ENCODE measurements at regions not wholly inside any gene's neighbourhood (a gene's known extent, or its start where the extent isn't known, plus 50 kb on each side); places are given as distances from the start of the nearest gene placed in this dataset.
"Not testable (repeated sequence)": the region's sequence is repeated elsewhere in the genome, so short reads cannot be mapped to it uniquely, and the experiment has no call there.

DNA sequence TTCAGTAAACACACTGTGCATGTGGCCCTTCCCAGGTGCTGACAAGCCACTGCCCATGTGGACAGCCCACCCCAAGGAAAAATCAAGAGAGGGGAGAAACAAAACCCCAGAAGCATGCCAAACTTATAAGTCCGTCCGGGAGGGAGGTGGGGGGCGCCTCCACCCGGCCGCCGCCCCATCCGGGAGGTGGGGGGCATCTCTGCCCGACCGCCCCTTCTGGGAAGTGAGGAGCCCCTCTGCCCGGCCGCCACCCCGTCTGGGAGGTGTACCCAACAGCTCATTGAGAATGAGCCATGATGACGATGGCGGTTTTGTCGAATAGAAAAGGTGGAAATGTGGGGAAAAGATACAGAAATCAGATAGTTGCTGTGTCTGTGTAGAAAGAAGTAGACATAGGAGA lies 53.8 kb upstream of the C2CD4B start:
- DNase-seq (ENCODE audit: low read depth in 3 of 3, low spot score in 1 of 3), result no peak

DNA sequence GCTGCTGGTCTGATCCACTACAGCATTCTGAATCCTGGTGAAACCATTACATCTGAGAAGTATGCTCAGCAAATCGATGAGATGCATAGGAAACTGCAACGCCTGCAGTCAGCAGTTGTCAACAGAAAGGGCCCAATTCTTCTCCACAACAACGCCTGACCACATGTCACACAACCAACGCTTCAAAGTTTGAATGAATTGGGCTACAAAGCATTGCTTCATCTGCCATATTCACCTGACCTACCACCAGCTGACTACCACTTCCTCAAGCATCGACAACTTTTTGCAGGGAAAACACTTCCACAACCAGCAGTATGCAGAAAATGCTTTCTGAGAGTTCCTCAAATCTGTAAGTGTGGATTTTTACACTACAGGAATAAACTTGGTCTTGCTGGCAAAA lies 54.7 kb upstream of the C2CD4B start:
- no peak for DNase-seq (ENCODE audit: low read depth in 3 of 3, low spot score in 1 of 3)

DNA sequence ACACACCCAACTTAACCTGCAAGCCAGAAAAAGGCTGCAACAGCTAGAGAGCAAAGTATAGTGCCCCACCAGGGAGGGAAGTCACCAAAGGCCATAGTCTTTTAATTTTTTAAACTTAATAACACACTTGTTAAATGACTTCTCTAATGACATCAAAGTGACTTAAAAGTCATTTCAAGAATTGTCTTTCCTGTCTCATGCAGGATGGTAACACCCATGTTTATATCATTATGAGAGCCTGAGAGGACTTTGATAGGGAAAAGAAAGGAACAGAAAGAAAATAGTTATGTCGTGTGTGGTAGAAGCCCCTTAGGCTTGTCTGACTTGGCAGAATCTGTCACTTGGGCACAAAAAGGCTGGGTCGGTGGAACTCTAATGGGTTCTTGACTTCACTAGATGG lies 57.9 kb upstream of the C2CD4B start:
- no peak for DNase-seq (ENCODE audit: low read depth in 3 of 3, low spot score in 1 of 3)

DNA sequence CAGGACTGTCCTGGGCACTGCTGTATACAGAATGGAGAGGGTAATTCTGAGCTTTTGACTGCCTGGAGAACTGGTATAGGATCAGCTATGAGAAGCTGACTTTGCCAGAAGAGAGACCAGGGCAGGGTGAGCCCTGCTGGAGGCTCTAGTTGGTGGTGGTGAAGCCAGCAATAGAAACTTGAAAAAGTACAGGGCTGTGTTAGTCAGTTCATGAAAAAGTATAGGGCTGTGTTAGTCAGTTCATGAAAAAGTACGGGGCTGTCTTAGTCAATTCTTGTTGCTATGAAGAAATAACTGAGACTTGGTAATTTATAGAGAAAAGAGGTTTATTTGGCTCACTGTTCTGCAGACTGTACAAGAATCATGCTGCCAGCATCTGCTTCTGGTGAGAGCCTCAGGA lies 63.5 kb upstream of the C2CD4B start:
- DNase-seq (ENCODE audit: low read depth in 3 of 3, low spot score in 1 of 3), result no peak

DNA sequence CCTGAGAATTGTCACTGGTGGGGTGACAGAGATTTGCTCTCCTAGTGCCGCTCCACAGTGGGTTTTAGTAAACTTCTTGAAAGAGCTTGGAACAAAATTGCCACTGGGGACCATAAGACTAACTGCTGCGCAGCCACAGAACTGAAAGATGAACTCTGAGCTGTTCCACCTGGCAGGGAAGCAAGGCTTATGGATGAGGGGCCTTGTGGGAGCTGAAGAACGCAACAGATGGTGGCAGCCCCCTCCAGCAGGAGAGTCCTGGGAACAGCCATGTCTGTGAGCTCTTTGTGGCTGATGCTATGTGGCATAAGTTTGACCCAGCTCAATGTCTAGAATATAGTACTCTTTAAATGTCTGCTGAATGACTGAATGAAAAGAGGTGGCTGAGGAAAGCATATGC lies 66.8 kb upstream of the C2CD4B start:
- DNase-seq (ENCODE audit: low read depth in 3 of 3, low spot score in 1 of 3), result no peak

DNA sequence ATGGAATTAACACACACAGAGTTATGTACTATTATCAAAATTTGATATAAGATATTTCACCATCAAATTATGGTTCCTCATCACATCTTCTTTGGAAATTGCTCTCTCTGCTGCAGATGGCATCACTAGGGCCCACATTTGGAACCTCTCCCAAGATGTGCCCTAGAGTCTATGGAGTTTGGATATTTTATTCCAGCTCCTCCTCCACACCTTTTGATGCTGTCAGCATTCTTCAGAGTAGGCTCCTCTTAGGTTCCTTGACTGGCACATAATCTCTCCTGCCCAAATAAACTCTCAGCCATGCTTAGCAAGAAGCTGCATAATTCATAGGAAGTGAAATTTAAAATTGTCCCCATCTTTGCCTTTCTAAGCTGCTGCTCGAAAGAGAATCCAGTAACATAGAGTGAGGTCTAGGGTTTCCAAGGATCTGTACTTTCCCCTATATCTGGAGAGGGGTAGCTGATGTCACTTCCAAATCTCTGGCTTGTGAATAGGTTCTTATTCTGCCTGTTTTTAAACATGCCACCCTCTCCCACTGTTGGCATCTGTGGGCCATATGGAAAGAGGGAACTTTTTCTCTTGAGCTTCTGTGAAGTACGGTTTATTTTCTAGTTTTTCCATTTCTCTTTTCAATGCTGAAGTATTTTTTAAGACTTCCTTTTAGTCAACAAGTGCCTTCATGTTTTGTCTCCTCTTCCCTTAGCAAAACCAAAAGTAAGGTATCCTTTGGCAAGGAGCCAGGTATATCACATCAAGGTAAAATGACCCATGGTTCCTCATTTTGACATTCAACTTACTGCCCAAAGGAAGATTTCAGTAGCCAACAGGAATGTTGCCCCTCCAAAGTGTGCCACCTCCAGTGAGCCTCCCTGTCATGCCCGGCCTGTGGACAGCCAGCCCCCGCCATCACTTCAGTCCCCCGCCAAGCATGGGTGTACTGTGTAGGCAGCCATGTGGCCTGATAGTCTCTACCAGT lies 75.3 kb upstream of the C2CD4B start:
- no peak for DNase-seq (ENCODE audit: low read depth in 3 of 3, low spot score in 1 of 3)

DNA sequence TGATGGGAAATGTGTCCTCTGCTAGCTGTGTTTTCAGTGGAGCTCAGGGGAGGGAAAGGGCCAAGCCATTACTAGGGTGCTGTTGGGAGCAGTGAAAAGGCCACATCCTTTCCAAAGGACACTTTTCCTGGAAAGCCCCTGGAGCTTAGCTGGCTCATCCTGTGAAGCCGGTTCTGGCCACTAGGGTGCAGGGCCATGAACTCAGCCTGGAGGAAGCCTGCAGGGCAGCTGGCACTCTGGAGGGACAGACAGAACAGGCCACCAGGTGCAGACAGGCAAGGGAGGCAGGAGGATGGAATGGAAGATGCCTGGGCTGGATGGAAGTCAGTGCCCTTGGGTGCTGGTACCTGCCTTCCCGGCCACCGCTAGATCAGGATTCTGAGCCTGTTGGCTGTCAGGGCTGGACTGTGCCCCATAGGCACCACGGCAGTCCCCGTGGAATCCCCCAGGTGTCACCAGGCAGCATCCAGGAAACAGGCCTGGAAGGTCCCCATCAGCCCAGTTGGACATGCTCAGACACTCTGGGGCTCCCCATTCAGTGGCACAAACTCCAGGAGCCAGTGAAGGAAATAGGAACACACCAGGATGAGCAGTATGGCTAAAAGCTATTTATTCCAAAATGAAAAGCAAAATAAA lies 76.2 kb upstream of the C2CD4B start:
- no peak for DNase-seq (ENCODE audit: low read depth in 3 of 3, low spot score in 1 of 3)

DNA sequence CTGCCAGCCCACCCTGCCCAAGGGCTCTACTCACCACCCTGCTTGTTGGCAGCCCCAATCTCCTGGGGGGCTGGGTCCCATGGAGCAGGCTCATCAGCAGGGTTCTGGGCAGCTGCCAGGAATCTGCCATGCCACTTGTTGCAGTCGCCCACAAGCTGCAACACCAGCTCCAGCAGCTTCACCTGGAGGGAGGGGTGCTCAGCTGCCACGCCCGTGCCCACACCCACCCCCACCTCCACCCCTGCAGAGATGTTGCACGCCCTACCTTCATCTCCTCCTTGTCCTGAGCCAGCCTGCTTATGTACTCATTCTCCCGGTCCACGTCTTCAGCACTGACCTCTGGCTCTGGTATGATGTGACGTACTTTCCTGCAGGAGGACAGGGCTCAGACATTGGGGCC lies 77.9 kb upstream of the C2CD4B start:
- no peak for DNase-seq (ENCODE audit: low read depth in 3 of 3, low spot score in 1 of 3)

DNA sequence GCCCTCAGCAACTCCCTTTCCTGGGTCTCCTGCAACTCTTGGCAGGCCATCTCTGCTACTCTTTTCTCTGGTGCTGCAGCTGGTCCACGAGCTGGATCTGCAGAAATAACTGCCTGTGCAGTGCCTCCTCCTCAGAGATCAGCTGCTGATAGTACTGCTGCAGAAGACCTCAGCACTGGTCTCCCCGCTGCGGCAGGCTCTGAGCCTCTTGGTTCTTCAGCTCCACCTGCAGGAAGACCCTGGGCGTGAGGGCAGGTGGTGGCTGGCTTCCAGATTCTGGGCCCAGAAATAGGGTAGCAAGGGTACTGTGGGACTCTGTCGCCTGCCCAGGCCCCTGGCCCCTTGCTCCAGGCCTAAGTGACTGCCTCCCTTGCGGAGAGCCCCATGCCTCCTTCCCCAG lies 79.7 kb upstream of the C2CD4B start:
- no peak for DNase-seq (ENCODE audit: low read depth in 3 of 3, low spot score in 1 of 3)

DNA sequence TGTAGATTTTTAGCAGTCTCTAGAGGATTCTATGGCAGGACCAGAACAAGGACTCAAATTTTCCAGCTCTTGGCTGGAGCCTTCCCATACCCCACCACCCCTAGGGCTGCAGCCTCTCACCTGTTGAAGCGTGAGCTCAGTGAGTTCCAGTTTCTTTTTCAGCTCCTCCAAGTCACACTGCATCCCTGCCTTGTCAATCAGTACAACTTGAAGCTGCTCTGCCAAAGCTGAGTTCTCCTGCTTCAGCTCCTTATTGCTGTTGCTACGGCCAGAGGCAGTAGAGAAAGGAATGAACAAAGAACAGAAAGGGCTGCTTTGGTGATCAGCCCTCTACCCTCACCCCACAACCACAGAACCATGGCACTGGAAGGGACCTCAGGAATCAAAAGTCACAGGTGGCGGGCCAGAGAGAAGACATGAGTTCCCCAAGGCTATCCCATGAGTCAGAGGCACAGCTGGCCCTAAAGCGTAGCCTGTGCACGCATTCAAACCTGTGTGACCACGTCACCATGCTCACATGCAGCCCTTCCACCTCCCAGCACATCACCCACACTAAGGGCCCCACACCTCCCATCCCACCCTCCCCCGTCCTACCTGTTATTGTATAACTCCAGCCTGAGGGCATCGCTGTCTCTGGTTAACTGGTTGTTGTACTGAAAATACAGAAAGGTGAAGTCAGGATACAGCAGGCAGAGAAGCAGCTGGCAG lies 83.3 kb upstream of the C2CD4B start:
- no peak for DNase-seq (ENCODE audit: low read depth in 3 of 3, low spot score in 1 of 3)

DNA sequence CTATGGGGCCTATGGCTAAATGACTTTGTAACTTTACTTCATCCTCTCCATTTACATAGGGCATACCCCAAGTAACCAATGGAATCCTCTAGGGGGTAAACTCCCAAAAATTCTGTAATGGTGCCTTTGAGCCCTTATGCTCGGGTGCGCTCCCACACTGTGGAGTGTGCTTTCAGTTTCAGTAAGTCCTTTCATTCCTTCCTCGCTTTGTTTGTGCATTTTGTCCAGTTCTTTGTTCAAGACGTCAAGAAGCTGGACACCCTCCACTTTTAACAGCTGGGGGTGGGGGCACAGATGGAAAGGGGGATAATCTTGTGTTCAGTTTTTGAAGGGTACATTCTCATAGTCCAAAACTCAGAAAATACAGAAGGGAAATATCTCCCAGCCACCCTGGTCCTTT lies 84.4 kb upstream of the C2CD4B start:
- no peak for DNase-seq (ENCODE audit: low read depth in 3 of 3, low spot score in 1 of 3)

DNA sequence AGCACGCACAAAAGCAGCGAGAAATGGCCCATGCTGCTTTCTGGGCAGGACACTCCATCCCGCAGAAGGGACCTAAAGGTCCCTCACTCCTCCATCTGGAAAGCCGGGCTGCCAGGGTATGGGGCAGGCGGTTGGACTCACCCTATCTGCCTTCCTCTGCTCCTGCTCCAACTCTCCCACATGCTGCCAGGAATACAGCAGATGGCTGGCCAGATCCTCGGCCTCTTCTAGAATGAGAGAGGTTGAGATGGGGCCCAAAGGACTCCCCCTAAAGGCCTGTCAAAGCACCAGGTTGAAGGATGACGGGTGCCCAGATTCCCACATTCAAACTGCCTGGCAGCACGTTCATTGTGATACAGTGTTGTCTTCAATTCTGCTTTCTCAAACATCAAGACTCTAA lies 85.1 kb upstream of the C2CD4B start:
- no peak for DNase-seq (ENCODE audit: low read depth in 3 of 3, low spot score in 1 of 3)

DNA sequence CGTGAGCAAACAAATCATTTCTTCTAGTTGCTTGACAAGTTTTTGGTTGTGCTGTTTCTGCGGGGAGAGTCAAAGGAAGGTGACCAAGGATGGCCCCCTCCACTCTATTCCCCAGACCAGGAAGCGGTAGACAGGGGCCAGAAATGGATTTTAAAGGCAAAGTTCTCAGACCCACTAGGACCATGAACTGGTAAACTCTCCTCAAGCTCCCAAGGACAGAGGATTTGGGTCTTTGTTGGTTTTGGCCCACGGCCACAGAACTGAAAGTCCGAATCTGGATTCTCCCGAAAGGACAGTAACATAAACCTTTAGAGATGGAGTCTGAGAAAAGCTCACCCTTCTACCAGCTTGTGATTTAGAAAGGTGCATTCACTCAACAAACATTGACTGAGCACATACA lies 85.9 kb upstream of the C2CD4B start:
- no peak for DNase-seq (ENCODE audit: low read depth in 3 of 3, low spot score in 1 of 3)

DNA sequence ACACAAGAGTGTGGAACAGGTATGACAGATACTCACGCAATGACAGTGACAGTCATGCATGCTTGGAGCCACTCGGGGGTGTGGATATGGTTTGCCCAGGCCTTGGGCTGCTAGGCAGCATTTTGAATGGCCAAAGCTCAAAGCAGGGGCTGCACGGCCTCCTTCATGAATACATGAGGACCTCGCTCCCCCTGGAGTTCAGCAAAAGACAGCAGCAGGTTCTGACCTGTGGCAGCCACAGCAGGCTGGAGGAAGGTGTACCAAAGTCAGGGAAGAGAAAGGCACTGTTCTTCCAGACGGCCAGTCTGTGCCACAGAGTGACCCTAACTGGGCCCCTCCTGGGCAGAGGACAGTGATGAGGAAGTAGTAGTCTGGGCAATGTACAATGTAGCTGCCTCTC lies 88.2 kb upstream of the C2CD4B start:
- no peak for DNase-seq (ENCODE audit: low read depth in 3 of 3, low spot score in 1 of 3)

DNA sequence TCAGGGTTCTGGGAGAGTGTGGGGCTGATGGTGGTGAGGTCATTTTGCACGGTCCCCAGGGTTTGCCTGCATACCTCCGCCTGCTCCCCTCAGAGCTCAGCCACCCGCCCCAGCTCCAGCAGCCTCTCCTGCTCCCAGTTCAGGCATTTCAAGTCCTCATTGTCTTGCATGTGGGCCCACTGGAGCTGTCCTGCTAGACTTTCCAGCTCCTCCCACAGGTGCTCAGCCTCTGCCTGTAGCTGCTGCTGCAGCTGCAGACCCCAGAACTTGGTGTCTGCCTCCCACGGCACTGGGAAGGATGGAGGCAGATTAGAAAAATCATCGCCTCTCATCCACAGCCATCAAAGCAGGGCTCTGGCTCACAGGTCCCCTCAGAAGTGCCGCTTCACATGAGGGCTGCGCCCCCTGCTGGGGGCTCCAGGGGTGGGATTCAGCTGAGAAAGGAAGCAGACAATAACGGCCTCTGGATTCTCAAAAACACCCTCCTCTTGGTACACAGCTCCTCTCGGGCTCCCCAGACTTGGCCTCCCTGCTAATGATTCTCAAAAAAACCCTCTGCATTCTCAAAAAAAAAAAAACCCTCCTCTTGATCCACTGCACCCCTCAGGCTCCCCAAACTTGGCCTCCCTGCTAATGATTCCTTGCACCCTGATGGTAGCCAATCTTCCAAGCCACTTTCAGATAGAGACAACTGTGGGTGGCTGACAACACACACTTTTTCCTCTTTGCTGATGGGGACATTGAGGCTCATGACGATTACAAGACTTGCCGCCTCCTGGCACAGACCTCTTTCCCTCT lies 89.3 kb upstream of the C2CD4B start:
- peak; percentile 9 to 60 (median 12) for DNase-seq (ENCODE audit: low read depth in 3 of 3, low spot score in 1 of 3)

DNA sequence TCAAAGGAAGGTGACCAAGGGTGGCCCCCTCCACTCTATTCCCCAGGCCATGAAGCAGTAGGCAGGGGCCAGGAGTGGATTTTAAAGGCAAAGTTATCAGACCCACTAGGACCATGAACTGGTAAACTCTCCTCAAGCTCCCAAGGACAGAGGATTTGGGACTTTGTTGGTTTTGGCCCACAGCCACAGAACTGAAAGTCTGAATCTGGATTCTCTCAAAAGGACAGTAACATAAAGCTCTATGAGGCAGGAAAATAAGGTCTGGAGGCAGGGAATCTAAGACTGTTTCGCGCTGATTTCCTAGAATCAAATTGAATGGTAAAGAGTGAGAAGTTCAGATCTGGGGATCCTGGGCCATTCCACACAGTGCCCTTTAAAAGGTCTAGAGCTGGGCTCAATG lies 91.3 kb upstream of the C2CD4B start:
- not testable (repeated sequence) for DNase-seq (ENCODE audit: low read depth in 3 of 3, low spot score in 1 of 3)

DNA sequence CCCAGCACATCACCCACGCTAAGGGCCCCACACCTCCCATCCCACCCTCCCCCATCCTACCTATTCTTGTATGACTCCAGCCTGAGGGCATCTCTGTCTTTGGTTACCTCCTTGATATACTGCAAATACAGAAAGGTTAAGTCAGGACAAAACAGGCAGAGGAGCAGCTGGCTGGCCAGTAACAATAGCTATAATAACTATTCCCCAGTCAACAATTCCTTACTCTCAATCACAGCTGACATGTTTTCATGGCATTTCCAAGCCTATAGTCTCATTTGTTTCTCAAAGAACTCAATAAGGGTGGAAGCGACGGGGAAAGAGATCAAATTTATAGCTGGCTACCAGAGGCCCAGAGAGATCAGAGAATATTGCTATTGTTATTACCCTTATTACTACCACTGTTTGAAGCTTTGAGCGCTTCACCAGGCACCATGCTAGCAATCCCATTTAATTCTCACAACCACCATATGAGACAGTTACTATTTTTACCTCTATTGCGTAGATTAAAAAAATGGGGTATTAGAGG lies 93.0 kb upstream of the C2CD4B start:
- no peak for DNase-seq (ENCODE audit: low read depth in 3 of 3, low spot score in 1 of 3)

DNA sequence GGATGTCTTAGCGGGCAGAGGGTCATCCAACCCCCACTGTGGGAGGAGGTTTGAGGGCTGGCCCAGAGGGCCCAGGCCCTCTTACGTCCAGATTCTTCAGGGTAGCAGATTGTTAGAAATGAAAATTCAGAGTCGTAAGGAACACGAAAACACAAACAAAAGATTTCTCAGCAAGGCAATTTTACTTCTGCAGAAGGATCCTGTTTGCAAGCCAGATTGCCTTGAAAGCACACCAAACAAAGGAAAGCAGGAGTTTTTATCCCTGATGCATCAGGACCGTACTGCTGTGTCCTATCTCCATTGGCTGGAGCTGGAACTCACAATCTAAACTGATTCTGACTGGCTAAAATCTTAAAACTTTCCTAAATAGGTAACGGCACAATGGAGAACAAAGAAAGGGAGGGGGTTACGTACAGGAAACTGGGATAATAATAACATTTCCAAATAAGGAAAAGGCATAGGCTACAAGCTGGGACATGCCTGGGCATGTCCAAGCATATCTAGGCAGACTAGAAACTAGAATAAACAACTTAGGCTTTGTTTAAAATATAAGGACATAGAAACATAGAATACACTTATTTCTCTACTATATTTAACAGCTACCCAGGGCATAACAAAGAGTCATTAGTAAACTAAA lies 97.3 kb upstream of the C2CD4B start:
- no peak for DNase-seq (ENCODE audit: low read depth in 3 of 3, low spot score in 1 of 3)

DNA sequence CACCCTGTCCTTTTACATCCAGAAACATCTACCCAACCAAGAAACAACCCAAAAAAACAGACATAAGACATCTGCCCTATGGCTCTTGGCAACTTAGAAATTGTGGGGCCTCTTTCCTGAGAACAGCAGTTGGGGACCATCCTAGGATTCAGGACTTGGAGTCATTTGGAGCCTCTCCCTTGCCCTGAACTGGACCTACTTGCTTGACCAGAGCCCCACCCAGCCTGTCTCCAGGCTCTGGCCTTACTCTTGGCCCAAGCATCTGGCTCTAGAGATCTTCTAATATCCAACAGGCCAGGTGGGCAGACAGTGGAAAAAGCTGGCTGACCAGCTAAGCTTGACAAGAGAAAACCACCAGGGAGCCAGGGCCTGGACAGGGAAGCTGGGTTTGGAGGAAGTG lies 99.1 kb upstream of the C2CD4B start:
- DNase-seq (ENCODE audit: low read depth in 3 of 3, low spot score in 1 of 3), result no peak

DNA sequence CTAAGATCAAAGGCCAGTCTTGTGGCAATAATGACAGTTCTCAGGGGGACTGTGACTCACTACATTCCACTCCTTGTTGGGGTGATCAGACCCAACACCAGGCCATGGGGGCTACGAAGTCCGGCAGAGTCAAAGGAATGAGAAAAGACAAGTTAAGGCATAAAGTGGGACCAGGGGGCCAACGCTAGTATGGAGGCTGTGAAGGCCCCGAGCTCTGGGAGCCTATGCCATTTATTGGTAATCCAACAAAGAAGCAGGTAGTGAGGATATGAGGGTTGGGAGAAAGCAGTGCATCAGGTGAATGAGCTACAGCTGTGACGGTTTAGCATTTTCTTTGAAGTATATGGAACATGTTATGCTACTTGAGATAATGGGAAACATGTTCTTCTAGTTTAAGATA lies 104.4 kb upstream of the C2CD4B start:
- no peak for DNase-seq (ENCODE audit: low read depth in 3 of 3, low spot score in 1 of 3)

All from stimulated activated CD4-positive, alpha-beta T cell treated with anti-CD3 and anti-CD28 coated beads, TNF-alpha, amount 100 ng/mL, for 1 hour (primary cell).